RWPE2 (cell line): ENCODE measurements at regions not wholly inside any gene's neighbourhood (a gene's known extent, or its start where the extent isn't known, plus 50 kb on each side); places are given as distances from the start of the nearest gene placed in this dataset.
"Not testable (repeated sequence)": the region's sequence is repeated elsewhere in the genome, so short reads cannot be mapped to it uniquely, and the experiment has no call there.

ENCODE experiments used
- ATAC-seq: fragments of 200-7000 bp; cut with Tn5 transposase; 3 replicates; pipeline ENCODE4 v1.9.1; 2021; ENCODE audit warnings: low read depth
- DNase-seq: peaks from one replicate; pipeline ENCODE4 v3.0.0-alpha.2; 2020; ENCODE audit warnings: low spot score
- H3K27ac ChIP-seq: fragments of 450-650 bp; 2 replicates; pipeline ENCODE4 v1.5.1; 2017; ENCODE audit warnings: mild to moderate bottlenecking; ENCODE audit not compliant: poor library complexity, severe bottlenecking
- H3K27me3 ChIP-seq: fragments of 250-450 bp; sonication (Bioruptor Pico); 2 replicates; pipeline ENCODE4 v1.5.1; 2021; ENCODE audit warnings: mild to moderate bottlenecking, moderate library complexity; ENCODE audit not compliant: insufficient read depth, poor library complexity, severe bottlenecking
- H3K36me3 ChIP-seq: fragments of 250-450 bp; sonication (Bioruptor Pico); 2 replicates; pipeline ENCODE4 v1.5.1; 2020; ENCODE audit warnings: low read depth, mild to moderate bottlenecking, moderate library complexity
- H3K4me1 ChIP-seq: fragments of 250-450 bp; sonication (Bioruptor Pico); 2 replicates; pipeline ENCODE4 v1.5.1; 2021; ENCODE audit warnings: mild to moderate bottlenecking, moderate library complexity; ENCODE audit not compliant: insufficient read depth, poor library complexity, severe bottlenecking
- H3K4me3 ChIP-seq: fragments of 250-450 bp; sonication (Bioruptor Pico); 2 replicates; pipeline ENCODE4 v1.5.1; 2021; ENCODE audit warnings: mild to moderate bottlenecking, moderate library complexity; ENCODE audit not compliant: severe bottlenecking
- H3K9me3 ChIP-seq: fragments of 250-450 bp; sonication (Bioruptor Pico); 2 replicates; pipeline ENCODE4 v1.5.1; 2021; ENCODE audit warnings: mild to moderate bottlenecking, moderate library complexity; ENCODE audit not compliant: severe bottlenecking
- TF ChIP-seq, protein P1 (sequence below): fragments of 450-650 bp; IDR thresholded peaks from one replicate; pipeline ENCODE4 v1.5.1; 2017; ENCODE audit warnings: mild to moderate bottlenecking, moderate library complexity; ENCODE audit not compliant: poor library complexity, severe bottlenecking

DNA sequence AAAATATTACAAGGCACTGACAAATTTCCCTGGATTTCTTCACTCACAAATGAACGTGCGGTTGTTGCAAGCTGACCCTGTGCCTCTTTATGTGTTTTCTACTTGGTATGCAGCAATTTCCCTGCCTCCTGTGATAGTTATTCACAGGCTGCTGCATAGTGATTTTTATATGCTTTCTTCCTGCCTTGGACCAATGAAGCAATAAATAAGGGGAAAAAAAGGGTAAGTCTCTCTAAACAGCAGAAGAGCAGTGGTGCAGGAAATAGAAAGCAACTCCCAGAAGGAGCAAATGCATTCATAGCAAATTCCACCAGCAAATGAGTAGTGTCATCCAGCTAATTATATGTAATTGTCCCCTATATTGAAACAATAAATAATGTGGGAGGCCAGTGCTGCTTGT is 737.9 kb downstream of the GALC start:
- ATAC-seq (no peak), DNase-seq (no peak)
- Histone ChIP-seq H3K27me3 (no peaks in the 10 kb centered on the region), H3K4me3 (no peak overlapping the region), H3K4me1 (peaks cover 7% of the 10 kb centered on the region), H3K9me3 (no peaks in the 10 kb centered on the region), H3K27ac (no peak overlapping the region), H3K36me3 (no peaks in the 10 kb centered on the region)
- TF ChIP-seq, protein P1, sequence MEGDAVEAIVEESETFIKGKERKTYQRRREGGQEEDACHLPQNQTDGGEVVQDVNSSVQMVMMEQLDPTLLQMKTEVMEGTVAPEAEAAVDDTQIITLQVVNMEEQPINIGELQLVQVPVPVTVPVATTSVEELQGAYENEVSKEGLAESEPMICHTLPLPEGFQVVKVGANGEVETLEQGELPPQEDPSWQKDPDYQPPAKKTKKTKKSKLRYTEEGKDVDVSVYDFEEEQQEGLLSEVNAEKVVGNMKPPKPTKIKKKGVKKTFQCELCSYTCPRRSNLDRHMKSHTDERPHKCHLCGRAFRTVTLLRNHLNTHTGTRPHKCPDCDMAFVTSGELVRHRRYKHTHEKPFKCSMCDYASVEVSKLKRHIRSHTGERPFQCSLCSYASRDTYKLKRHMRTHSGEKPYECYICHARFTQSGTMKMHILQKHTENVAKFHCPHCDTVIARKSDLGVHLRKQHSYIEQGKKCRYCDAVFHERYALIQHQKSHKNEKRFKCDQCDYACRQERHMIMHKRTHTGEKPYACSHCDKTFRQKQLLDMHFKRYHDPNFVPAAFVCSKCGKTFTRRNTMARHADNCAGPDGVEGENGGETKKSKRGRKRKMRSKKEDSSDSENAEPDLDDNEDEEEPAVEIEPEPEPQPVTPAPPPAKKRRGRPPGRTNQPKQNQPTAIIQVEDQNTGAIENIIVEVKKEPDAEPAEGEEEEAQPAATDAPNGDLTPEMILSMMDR: no peak

GRCh38 chr14:87254331-87254874 is 738.6 kb downstream of the GALC start:
- no peaks in the 10 kb centered on the region for H3K9me3 ChIP-seq
- no peaks in the 10 kb centered on the region for H3K27me3 ChIP-seq
- ATAC-seq: no peak
- no peak for DNase-seq
- H3K36me3 ChIP-seq: no peaks in the 10 kb centered on the region
- peaks cover 7% of the 10 kb centered on the region for H3K4me1 ChIP-seq
- TF ChIP-seq, protein P1: no peak
- no peak overlapping the region for H3K27ac ChIP-seq
- H3K4me3 ChIP-seq: no peak overlapping the region

GRCh38 chr14:87253791-87254190 is 739.2 kb downstream of the GALC start:
- not testable (repeated sequence) for ATAC-seq, H3K9me3 ChIP-seq, H3K36me3 ChIP-seq, DNase-seq, H3K4me3 ChIP-seq, H3K27me3 ChIP-seq, H3K27ac ChIP-seq, H3K4me1 ChIP-seq

DNA sequence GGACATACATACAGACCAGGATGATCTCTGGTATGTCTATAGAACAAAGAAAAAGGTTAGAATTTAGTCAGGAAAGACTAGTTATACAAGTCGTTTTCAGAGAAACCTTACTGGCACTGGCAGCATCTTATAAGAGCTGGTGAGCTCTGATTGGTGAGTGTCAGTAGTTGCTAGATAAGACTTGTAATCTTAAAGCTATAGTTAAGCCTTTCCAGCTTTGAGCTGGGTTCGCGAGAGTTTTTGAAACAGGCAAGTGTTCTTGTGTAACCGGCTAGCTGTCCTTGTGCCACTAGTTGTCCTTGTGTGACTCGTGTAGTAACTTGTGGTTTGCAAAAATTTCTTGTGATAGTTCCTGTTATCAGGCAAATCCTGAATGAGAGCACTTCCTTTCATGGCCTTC is 740.9 kb downstream of the GALC start:
- TF ChIP-seq, protein P1: no peak
- no peaks in the 10 kb centered on the region for H3K27me3 ChIP-seq
- no peak overlapping the region for H3K4me3 ChIP-seq
- ATAC-seq (peak; percentile 21; the same call in 1 of the 3 replicates), DNase-seq (no peak)
- no peaks in the 10 kb centered on the region for H3K36me3 ChIP-seq
- H3K27ac ChIP-seq: no peak overlapping the region
- peaks cover 7% of the 10 kb centered on the region for H3K4me1 ChIP-seq
- no peaks in the 10 kb centered on the region for H3K9me3 ChIP-seq

DNA sequence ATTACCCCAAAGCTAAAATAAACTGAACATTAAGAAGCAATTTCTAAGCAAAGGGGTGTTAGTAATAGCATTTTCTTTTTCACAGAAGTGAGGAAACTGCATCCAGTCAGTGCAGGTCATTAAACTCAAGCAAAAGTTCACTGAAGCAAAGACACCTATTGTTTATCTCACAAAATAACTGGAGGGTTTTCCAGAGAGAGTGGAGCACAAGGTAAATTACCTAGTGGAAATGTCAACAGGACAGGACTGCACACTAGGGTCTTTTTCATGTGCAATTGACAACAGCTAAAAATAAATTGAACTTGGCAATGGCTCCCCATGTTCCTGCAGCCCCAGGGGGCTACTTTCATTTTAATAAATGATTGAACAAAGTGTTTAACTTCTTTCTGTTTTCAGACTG is 742.0 kb downstream of the GALC start:
- Histone ChIP-seq H3K36me3 (no peaks in the 10 kb centered on the region), H3K9me3 (peaks cover 4% of the 10 kb centered on the region), H3K27me3 (no peaks in the 10 kb centered on the region), H3K4me1 (peaks cover 7% of the 10 kb centered on the region), H3K27ac (no peak overlapping the region), H3K4me3 (no peak overlapping the region)
- TF ChIP-seq, protein P1: no peak
- DNase-seq (no peak), ATAC-seq (no peak)
